Epithelial cell of proximal tubule (primary cell): ENCODE measurements at regions not wholly inside any gene's neighbourhood (a gene's known extent, or its start where the extent isn't known, plus 50 kb on each side); places are given as distances from the start of the nearest gene placed in this dataset.

ENCODE experiments used
- DNase-seq: peaks from one replicate; pipeline ENCODE4 v3.0.0-alpha.2; 2011; ENCODE audit warnings: low read depth
- H3K4me3 ChIP-seq: 2 replicates; pipeline ENCODE4 v1.5.1; 2011; ENCODE audit warnings: low read depth, mild to moderate bottlenecking, low read length
- CTCF ChIP-seq: conservative IDR thresholded peaks from 2 replicates; pipeline ENCODE4 v1.5.1; 2012; ENCODE audit warnings: low read depth, mild to moderate bottlenecking, low read length

DNA sequence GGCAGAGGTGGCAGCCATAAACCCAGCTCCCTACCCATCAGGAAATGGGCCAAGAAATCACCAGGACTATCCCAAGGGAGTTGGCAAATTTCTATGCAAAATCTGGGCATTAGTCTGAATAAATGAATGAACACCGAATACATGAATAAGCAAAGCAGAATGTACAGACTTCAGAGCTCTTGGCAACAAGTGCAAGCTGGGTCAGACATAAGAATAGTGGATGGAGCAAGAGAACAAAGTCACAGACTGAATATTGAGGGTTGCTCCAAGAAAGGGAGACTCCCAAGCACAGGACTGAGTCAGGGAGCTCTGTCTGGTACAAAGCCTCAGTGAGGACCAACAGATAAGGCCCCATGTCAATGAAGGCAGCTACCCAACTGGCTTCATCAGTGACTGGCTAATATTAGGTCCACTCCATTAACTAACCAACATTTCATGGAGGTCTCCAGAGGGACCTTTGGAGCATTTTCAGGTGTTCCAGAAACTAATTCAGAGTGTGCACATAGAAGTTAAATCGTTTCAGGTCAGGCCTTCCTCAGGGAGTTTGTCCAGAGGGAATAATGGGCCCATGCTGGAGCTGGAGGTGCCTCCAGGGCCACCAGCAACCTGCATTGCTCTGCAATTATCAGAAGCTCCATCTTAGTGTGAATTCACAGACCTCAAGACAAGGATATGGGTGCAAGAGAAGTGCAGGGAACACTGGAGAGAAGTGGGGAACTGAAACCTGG lies 191.5 kb upstream of the RALGAPA2 start:
- H3K4me3 ChIP-seq = no peak overlapping the region
- no peak for DNase-seq
- no peak for TF ChIP-seq CTCF

GRCh38 chr20:20897922-20898321 lies 185.5 kb upstream of the RALGAPA2 start:
- TF ChIP-seq CTCF = no peak
- no peak for DNase-seq

DNA sequence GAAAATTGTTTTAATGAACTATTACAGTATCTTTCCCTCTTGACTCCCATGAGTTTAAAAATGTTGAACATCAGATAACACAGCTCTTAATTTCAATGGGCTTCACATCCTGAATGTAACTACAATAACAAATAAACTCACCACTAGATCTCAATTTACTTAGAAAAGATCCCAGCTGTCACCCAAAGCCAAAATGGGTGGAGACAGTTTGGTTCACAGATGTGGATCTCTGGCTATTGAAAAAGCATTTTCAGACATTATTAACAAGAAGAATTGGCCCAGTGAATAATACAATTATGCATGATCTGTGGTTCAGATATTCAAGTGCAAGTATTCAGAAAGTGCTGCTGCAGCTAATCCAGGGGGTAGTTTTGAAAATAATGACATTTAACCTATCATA lies 184.7 kb upstream of the RALGAPA2 start:
- H3K4me3 ChIP-seq = no peak overlapping the region
- no peak for TF ChIP-seq CTCF
- DNase-seq = no peak

More at GRCh38 chr20:20897922-20898321, 185.5 kb upstream of the RALGAPA2 start:
- H3K4me3 ChIP-seq = no peak overlapping the region

- no peak overlapping the region for H3K4me3 ChIP-seq
- TF ChIP-seq CTCF = no peak
- DNase-seq = no peak
These were observed 184.2 kb upstream of the RALGAPA2 start for GRCh38 chr20:20896606-20897005.

GRCh38 chr20:20895537-20895936 lies 183.1 kb upstream of the RALGAPA2 start:
- no peak for TF ChIP-seq CTCF
- peak; percentile 23 for DNase-seq
- no peak overlapping the region for H3K4me3 ChIP-seq

DNA sequence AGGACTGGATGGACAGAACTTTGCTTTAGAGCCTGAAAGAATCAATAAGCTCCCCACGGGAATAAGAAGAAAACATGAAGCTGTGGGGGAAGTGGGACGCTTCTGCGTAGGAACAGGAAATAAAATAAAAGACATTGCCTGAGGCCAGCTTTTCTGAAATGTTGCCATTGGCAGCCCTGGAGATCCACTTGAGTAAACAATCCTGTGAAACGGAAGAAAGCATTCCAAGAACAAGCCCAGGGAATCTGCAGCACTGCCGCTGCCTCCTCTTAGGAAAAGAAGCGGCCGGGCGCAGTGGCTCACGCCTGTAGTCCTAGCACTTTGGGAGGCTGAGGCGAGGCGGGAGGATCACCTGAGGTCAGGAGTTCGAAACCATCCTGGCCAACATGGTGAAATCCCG lies 182.3 kb upstream of the RALGAPA2 start:
- no peak for DNase-seq
- TF ChIP-seq CTCF = no peak
- no peak overlapping the region for H3K4me3 ChIP-seq

DNA sequence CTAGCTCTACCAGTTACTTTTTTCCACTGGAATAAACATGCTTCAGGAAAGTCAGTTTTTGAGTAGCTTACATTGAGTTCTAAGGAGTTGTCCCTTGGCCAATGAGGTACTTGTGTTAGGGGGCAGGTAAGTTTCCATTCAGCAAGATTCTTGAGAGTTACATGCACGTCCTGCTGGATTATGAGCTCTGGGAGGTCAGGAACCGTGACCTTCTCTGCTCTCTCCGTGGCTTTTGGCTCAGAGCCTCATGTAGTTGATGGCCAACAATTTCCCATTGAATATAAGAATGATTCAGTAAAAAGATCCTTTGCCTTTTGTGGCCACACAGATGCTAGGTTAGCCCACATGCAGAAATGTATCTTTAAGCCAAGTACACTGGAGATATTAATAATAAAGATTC lies 181.8 kb upstream of the RALGAPA2 start:
- no peak overlapping the region for H3K4me3 ChIP-seq
- no peak for DNase-seq
- no peak for TF ChIP-seq CTCF
